NCI-H2196 (cell line): ENCODE measurements at regions not wholly inside any gene's neighbourhood (a gene's known extent, or its start where the extent isn't known, plus 50 kb on each side); places are given as distances from the start of the nearest gene placed in this dataset.
"Not testable (repeated sequence)": the region's sequence is repeated elsewhere in the genome, so short reads cannot be mapped to it uniquely, and the experiment has no call there.

Source experiments
- DNase-seq: peaks from one replicate; lab custom pipeline; 2025; ENCODE audit not compliant: unreplicated experiment; lab: John Stamatoyannopoulos, UW

DNA sequence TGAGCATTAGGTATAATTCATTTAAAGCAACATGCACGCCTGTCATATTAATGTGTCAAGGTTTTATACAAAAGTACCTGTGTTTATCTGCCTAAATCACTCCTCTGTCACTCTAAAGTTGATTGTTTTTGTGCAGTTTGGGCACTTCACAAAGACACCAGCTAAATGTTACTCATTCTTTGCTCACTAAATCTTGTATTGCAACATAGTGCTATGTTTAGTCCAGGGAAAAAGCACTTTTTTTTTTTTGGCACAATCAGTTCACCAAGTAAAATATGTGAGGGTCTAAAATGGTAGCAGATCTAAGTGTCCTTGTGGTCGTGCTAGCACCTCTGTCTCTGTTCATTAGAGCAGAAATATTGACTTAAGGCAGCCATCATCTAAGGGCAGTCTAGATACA is 2526.7 kb upstream of the PCDH20 start:
- DNase-seq, result no peak

DNA sequence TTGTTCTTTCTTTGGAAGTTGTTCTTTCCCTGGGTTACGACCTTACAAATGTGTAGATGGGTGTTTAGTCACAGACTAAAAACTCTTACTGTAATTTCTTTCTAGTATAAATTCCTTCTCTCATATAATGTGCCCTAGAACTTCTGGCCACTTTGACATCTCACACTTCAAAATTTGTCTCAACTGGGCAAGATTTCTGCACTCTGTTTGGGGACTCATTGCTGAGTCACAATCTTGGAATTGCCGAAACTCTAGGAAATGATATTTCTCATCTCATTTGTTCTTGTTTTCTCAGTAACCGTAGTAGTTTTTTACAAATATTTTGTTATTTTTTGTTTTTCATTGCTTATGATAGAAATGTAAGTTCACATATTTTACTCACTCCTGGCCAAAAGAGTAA is 2523.2 kb upstream of the PCDH20 start:
- DNase-seq, result no peak

GRCh38 chr13:63910511-63910910 is 2494.9 kb upstream of the PCDH20 start:
- DNase-seq, result no peak

DNA sequence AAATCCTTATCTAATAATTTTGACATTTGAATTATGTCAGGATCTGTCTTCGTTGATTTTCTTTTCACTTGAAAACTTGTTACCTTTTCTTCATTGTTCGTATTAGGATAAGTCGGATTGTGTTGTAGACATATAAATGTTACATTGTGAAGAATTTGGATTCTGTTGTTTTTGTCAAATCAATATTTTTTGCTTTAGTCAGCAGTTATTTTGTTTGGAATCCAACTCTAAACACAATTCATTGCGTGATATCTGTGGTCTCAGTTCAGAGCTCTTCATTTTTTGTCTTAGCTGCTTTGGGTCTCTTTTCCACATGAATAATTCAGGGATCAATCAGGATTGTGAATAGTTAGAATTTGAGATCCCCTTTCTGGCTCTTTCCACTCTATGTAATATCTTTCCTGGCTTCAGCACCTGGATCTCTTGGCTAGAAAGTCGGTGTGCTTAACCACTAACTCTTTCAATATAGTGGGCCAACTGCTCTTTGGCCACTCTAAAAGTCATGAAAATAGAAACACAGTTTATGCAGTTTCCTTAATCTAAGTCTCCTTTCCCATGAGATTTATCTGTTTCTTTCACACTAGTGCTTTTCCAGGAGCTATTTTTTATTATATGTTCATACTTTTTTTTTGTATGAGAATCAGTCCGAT is 2494.2 kb upstream of the PCDH20 start:
- no peak for DNase-seq

DNA sequence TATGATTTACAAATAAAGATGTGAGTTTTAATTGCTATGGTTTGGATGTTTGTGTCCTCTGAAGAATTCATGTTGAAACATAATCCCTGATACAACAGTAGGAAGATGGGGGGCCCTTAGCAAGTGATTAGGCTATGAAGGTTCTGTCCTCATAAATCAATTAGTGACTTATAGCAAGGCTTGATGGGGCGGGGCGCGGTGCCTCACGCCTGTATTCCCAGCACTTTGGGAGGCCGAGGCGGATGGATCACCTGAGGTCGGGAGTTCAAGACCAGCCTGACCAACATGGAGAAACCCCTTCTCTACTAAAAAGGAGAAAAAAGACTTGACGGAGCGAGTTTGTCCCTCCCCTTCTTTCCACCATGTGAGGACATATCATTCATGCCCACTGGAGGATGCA is 2486.5 kb upstream of the PCDH20 start:
- no peak for DNase-seq

DNA sequence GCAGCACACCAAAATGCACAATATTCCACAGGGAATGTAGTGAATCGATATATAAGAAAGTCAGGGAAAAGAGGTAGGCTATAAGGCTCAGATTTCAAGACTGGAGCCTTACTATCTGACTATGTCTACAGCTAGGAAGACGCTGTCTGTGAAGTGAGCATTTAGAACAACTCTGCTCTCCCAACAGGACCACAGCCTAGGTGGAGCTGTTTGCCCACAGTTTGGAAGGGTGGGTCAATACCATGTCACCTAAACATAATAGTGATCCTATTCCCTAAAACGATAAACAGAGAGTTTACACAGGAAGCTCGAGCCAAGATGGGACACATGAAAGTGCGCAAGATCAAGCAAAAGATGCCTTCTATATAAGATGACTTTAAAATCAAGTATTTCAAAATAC is 2486.0 kb upstream of the PCDH20 start:
- no peak for DNase-seq

DNA sequence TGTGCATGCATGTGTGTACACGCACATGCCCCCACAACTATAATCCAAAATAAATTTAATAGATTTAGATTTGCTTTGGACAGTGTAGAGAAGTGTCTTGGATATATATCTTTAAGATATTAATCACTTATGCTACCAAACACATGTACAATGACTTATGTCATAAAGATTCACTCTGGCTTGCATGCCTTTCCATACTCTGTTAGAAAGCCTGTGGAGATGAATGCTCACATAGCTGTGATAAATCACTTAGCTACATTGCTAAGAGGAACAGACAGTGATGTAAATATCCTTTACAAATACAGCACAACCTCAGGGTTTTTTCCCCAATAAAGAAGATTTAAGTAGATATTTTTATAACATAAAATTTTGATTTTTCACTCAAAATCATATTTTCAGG is 2484.8 kb upstream of the PCDH20 start:
- no peak for DNase-seq

- no peak for DNase-seq
These were observed 2480.7 kb upstream of the PCDH20 start for GRCh38 chr13:63896321-63896720.

GRCh38 chr13:63882052-63882451 is 2466.4 kb upstream of the PCDH20 start:
- no peak for DNase-seq

DNA sequence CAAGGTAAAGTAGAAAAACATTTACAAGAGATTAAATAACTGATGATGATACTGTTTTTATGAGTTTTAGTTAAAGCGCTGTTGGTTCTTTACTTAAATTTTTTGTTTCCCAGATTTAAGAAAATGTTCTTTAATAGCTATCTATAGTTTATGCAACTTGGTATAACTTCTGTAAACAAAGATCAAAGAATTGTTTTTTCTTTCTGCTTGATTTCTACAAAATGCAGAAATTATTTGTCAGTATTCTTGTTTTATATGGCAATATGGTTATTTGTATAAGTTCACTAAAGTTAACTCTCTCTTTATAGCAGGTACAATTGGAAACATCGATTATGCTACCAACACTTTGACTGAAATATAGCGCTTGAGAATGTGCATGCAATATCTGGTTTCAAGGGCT is 2465.1 kb upstream of the PCDH20 start:
- no peak for DNase-seq

DNA sequence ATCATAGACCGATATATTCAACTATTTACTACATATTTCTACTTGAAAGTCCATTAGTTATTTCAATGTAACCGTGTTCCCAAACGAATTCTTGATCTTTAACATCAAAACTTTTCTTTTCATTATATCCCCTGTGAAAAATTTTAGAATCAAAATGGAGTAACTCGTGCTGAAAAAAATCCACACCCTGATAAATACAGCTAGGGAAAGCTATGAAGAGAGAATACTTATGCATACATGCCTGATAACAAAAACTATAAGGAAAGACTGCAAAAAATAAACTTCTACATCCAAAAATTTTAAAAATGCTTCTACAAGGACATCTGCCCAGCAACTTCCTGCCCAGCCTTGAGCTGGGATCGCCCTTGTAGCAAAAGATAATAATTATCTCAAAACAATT is 2458.3 kb upstream of the PCDH20 start:
- DNase-seq, result no peak

DNA sequence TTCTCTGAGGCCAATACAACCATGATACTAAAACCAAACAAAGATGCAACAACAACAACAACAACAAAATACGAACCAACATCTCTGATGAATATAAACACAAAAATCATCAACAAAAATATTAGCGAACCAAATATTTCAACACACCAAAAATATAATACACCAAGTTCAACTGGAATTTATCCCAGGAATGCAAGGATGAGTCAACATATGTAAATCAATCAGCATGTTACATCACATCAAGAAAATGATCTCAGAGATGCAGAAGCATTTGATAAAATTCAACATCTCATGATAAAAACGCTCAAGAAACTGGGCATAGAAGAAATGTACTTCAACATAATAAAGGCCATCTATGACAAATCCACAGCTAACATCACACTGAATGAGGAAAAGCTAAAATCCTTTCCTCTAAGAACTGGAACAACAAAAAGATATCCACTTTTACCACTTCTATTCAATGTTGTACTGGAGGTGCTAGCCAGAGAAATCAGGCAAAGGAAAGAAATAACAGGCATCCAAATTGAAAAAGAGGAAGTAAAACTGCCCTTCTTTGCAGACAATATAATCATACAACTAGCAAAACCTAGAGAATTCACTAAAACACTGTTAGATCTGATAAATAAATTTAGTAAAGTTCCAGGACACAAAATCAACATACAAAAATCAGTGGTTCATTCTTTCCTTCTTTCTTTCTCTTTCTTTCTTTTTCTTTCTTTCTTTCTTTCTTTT is 2448.7 kb upstream of the PCDH20 start:
- DNase-seq, result no peak

GRCh38 chr13:63855457-63856118 is 2439.9 kb upstream of the PCDH20 start:
- no peak for DNase-seq

- DNase-seq, result no peak
These were observed 2438.2 kb upstream of the PCDH20 start for GRCh38 chr13:63853816-63854215.

GRCh38 chr13:63851526-63851925 is 2435.9 kb upstream of the PCDH20 start:
- no peak for DNase-seq

DNA sequence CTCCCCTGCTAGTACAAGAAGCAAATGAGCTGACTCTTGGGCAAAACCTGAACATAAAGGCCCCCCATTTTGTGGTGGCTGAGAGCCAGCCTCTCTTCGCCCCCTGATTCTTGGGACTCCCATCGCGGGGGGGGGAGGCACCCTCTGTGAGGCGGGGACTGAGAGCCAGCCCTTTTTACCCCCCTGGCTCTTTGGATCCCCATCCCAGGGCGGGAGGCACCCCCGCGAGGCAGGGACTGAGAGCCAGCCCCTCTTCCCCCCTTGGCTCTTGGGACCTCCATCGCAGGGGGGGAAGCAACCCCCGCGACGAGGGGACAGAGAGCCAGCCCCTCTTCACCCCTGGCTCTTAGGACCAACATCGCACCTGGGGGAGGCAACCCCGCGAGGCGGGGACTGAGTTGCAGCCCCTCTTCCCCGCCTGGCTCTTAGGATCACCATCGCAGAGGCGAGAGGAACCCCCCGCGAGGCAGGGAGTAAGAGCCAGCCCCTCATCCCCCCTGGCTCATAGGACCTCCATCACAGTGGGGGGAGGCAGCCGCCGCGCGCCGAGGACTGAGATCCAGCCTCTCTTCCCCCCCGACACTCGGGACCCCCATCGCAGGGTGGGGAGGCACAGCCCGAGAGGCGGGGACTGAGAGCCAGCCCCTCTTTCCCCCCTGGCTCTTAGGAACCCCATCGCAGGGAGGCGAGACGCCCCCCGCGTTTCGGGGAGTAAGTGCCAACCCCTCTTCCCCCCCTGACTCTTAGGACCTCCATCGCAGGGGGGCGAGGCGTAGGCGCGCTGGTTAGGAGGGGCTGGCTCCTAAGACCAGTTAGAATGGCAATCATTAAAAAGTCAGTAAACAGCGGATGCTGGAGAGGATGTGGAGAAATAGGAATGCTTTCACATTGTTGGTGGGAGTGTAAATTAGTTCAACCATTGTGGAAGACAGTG is 2428.4 kb upstream of the PCDH20 start:
- DNase-seq, result no peak

GRCh38 chr13:63842102-63842501 is 2426.5 kb upstream of the PCDH20 start:
- no peak for DNase-seq

DNA sequence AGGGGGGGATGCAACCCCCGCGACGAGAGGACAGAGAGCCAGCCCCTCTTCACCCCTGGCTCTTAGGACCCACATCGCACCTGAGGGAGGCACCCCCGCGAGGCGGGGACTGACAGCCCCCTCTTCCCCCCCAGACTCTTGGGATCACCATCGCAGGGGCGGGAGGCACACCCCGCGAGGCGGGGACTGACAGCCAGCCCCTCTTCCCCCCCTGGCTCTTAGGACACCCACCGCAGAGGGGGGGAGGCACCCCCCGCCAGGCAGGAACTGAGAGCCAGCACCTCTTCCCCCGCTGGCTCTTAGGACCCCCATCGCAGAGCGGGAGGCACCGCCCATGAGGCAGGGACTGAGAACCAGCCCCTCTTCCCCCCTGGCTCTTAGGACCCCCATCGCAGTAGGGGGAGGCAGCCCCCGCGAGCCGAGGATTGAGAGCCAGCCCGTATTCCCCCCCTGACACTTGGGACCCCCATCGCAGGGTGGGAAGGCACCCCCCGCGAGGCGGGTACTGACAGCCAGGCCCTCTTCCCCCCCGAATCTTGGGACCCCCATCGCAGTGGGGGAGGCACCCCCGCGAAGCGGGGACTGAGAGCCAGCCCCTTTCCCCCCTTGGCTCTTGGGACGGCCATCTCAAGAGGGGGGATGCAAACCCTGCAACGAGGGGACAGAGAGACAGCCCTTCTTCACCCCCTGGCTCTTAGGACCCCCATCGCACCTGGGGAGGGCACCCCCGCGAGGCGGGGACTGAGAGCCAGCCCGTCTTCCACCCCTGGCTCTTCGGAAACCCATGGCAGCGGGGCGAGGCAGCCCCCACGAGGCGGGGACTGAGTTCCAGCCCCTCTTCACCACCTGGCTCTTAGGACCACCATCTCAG is 2425.1 kb upstream of the PCDH20 start:
- DNase-seq, result no peak

DNA sequence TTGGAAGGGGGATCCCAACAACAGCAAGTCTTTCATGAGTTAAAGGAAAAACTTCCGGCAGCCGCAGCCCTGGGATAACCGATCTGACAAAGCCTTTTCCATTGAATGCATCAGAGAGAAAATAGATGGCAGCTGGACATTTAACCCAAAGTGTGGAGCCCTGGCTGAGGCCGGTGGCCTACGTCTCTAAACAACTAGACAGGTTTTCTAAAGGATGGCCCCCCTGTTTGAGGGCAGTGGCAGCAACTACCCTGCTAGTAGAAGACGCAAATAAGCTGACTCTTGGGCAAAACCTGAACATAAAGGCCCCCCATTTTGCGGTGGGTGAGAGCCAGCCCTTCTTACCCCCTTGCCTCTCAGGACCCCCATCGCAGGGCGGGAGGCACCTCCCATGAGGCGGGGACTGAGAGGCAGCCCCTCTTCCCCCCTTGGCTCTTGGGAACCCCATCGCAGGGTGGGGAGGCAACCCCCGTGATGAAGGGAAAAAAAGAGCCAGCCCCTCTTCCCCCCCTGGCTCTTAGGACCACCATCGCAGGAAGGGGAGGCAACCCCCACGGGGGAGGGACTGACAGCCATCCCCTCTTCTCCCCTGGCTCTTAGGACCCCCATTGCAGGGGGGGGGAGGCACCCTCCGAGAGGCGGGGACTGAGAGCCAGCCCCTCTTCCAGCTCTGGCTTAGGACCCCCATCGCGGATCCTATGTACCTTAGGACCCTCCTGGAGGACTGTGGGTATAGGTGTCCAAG is 2422.9 kb upstream of the PCDH20 start:
- no peak for DNase-seq

- DNase-seq, result not testable (repeated sequence)
These were observed 2422.1 kb upstream of the PCDH20 start for GRCh38 chr13:63837701-63838100.
